Tibial nerve (tissue), 4 donors: ENCODE measurements at regions not wholly inside any gene's neighbourhood (a gene's known extent, or its start where the extent isn't known, plus 50 kb on each side); places are given as distances from the start of the nearest gene placed in this dataset.

ENCODE experiments used
- DNase-seq, 2 donors: peaks; one replicate each; pipeline ENCODE4 v3.0.0-alpha.2; 2019; ENCODE audit warnings: low spot score in 2 of 2
- H3K27ac ChIP-seq, 4 donors: fragments of 200-600 bp; sonication (generic) in 3 of 4; one replicate each; pipeline ENCODE4 v1.5.1; 2017 to 2019; ENCODE audit warnings: mild to moderate bottlenecking in 1 of 4
- H3K27me3 ChIP-seq, 2 donors: fragments of 200-600 bp; sonication (generic) in 1 of 2; one replicate each; pipeline versions ENCODE4 v1.5.1 to v1.6.0; 2017 to 2019
- H3K36me3 ChIP-seq, 3 donors: fragments of 200-600 bp; sonication (generic); one replicate each; pipeline ENCODE4 v1.5.1; 2018 to 2019
- H3K4me1 ChIP-seq, 4 donors: fragments of 200-600 bp; sonication (generic) in 3 of 4; one replicate each; pipeline ENCODE4 v1.5.1; 2017 to 2019
- H3K4me3 ChIP-seq, 4 donors: fragments of 200-600 bp; sonication (generic) in 3 of 4; one replicate each; pipeline ENCODE4 v1.5.1; 2017 to 2019; ENCODE audit warnings: mild to moderate bottlenecking in 1 of 4, moderate library complexity in 1 of 4
- H3K9me3 ChIP-seq, 4 donors: fragments of 200-600 bp; sonication (generic) in 3 of 4; one replicate each; pipeline ENCODE4 v1.5.1; 2017 to 2019
- CTCF ChIP-seq, 5 experiments: fragments of 200-600 bp in 3 of 5; fragments of 450-650 bp in 2 of 5; sonication (generic) in 3 of 5; IDR thresholded peaks; one replicate each; pipeline ENCODE4 v1.5.1; 2016 to 2019; ENCODE audit warnings: antibody characterized with exemption in 5 of 5, mild to moderate bottlenecking in 3 of 5, moderate library complexity in 2 of 5
- EP300 ChIP-seq, 2 donors: sonication (generic); formaldehyde crosslinking; IDR thresholded peaks; one replicate each; pipeline ENCODE4 v1.6.1; 2017; ENCODE audit warnings: antibody characterized with exemption in 2 of 2, mild to moderate bottlenecking in 1 of 2
- POLR2A ChIP-seq, 2 donors: fragments of 450-650 bp; IDR thresholded peaks; one replicate each; pipeline ENCODE4 v1.6.1; 2017; ENCODE audit warnings: antibody characterized with exemption in 2 of 2, mild to moderate bottlenecking in 2 of 2, moderate library complexity in 2 of 2
- WGBS, 2 donors: methylation state at CpG; one replicate each; pipeline ENCODE4 v1.1.5; 2018; 5-methylcytosine and 5-hydroxymethylcytosine counted together

DNA sequence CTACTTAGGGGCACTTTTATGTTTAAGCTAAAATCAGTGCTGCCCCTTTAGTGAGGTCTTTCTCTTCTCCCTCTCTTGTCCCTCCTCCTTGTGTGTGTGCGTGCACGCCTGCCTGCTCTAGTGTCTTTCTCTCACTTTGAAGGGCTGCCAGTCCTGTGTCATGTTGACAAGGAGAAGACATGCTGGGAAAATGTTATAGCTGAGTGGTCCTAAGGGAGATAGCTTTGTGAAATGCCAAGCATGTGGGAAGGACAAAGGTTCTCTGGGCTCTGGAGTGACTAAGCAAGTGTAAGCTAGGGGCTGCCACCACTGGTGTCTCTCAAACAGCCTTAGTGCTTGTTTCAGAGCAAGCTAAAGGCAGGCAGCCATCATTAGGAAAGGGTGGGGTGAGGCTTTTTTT, 108.4 kb downstream of the EMP1 start:
- no peaks in the 10 kb centered on the region for H3K36me3 ChIP-seq
- H3K9me3 ChIP-seq = no peaks in the 10 kb centered on the region
- DNase-seq = no peak
- no peak for TF ChIP-seq EP300 (IDR thresholded peaks at IDR 0.05)
- TF ChIP-seq POLR2A (IDR thresholded peaks at IDR 0.05) = no peak
- TF ChIP-seq CTCF (IDR thresholded peaks at IDR 0.05) = no peak
- H3K27me3 ChIP-seq = no peaks in the 10 kb centered on the region
- no peak overlapping the region for H3K4me3 ChIP-seq
- H3K4me1 ChIP-seq = no peaks in the 10 kb centered on the region
- WGBS, 2 donors = 87 to 96% methylated on average over 2 of the region's 2 CpGs
- no peak overlapping the region for H3K27ac ChIP-seq

- Histone ChIP-seq H3K36me3 (no peaks in the 10 kb centered on the region), H3K9me3 (no peaks in the 10 kb centered on the region), H3K27ac (no peak overlapping the region), H3K4me1 (no peaks in the 10 kb centered on the region), H3K27me3 (no peaks in the 10 kb centered on the region), H3K4me3 (no peak overlapping the region)
- DNase-seq = no peak
- TF ChIP-seq CTCF (IDR thresholded peaks at IDR 0.05) = no peak
- TF ChIP-seq EP300 (IDR thresholded peaks at IDR 0.05) = no peak
- WGBS, 2 donors = 30 to 31% methylated on average over 1 of the region's 1 CpG
Measured at GRCh38 chr12:13299457-13299856, 102.9 kb downstream of the EMP1 start.

GRCh38 chr12:13293096-13293495, 96.6 kb downstream of the EMP1 start:
- no peak overlapping the region for H3K27ac ChIP-seq
- H3K36me3 ChIP-seq = no peaks in the 10 kb centered on the region
- DNase-seq = no peak
- H3K4me1 ChIP-seq = peaks cover 0 to 7% (median 0%) of the 10 kb centered on the region in 4 donors
- no peaks in the 10 kb centered on the region for H3K27me3 ChIP-seq
- no peak overlapping the region for H3K4me3 ChIP-seq
- WGBS, 2 donors = 57 to 65% methylated on average over 4 of the region's 4 CpGs
- no peaks in the 10 kb centered on the region for H3K9me3 ChIP-seq
- TF ChIP-seq CTCF (IDR thresholded peaks at IDR 0.05) (no peak), POLR2A (IDR thresholded peaks at IDR 0.05) (no peak), EP300 (IDR thresholded peaks at IDR 0.05) (no peak)

DNA sequence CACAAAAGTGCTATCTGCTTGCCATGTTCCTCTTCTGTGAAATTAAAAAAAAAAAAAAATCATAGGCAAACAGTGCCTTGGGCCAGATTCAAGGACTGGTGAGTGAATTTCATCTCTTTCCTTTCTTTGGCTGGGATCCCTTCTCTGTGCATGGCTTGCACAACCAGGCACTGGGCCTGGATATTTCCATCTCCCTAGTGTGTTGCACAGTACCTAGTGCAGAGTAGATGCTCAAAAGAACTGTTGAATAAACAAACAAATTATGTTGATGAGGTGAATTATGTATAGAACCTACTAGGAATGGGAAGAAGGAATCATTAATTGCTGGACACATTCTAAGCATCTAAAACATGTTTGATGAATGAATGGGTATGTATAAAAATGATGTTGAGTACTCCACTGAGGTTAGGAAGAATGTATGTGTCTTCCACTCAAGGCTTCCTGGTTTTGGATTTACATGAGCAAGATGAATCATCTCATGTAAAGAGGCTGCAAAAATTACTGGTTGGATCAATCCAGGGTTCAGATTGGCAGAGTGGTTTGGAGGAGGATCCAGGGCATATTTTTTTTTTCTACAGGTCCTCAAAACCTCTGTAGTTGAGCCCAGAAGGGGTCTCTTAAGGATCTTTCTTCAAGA, 93.2 kb downstream of the EMP1 start:
- no peak overlapping the region for H3K27ac ChIP-seq
- H3K27me3 ChIP-seq = no peaks in the 10 kb centered on the region
- peaks cover 0 to 7% (median 0%) of the 10 kb centered on the region in 4 donors for H3K4me1 ChIP-seq
- H3K4me3 ChIP-seq = no peak overlapping the region
- TF ChIP-seq CTCF (IDR thresholded peaks at IDR 0.05) = no peak
- TF ChIP-seq POLR2A (IDR thresholded peaks at IDR 0.05) = no peak
- TF ChIP-seq EP300 (IDR thresholded peaks at IDR 0.05) = peak in 1 of 2 donors; percentile 64
- no peaks in the 10 kb centered on the region for H3K9me3 ChIP-seq
- peak in 1 of 2 donors; percentile 53 for DNase-seq
- no peaks in the 10 kb centered on the region for H3K36me3 ChIP-seq

DNA sequence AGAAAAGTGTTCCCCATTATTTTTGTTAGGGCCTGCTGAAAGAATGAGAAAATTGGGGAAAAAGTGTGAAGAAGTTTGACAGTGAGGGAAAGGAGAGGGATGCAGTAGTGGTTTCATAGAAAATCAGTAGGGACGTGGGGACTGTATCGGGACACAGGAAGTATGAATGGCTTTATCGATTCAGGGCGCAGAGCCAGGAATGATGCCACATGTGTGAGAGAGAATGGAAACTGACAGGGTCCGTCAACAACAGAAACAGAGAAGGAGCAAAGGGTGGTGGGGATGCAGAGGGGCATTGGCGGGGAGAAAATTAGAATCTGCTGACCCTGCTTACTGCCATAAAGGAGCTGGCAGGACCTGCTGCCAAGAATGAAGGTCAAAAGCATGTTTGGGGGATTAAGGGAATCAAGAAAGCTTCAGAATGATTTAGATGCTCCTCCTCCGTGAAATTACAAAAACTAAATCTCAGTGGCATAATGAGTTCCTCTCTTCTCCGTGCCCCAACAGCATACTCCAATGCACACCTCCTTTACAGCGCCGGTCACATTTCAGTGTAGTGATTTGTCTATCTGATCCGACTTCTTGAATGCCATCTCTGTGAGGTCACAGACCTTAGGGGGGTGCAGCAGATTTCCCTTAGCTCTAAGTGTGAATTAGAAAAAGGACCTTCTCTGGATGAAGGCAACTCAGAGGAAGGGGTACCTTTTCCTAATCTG, 92.6 kb downstream of the EMP1 start:
- DNase-seq = no peak
- no peak overlapping the region for H3K27ac ChIP-seq
- H3K9me3 ChIP-seq = no peaks in the 10 kb centered on the region
- no peak overlapping the region for H3K4me3 ChIP-seq
- H3K4me1 ChIP-seq = peaks cover 0 to 7% (median 0%) of the 10 kb centered on the region in 4 donors
- TF ChIP-seq EP300 (IDR thresholded peaks at IDR 0.05) = no peak
- no peak for TF ChIP-seq POLR2A (IDR thresholded peaks at IDR 0.05)
- no peak for TF ChIP-seq CTCF (IDR thresholded peaks at IDR 0.05)
- no peaks in the 10 kb centered on the region for H3K27me3 ChIP-seq
- no peaks in the 10 kb centered on the region for H3K36me3 ChIP-seq
- WGBS, 2 donors = 48 to 54% methylated on average over 11 of the region's 11 CpGs
